Osteoblast (primary cell): ENCODE measurements at regions not wholly inside any gene's neighbourhood (a gene's known extent, or its start where the extent isn't known, plus 50 kb on each side); places are given as distances from the start of the nearest gene placed in this dataset.

ENCODE experiments used
- DNase-seq: peaks from one replicate; pipeline ENCODE4 v3.0.0; 2011; ENCODE audit warnings: low spot score, mixed read lengths; ENCODE audit not compliant: insufficient read length; ENCODE audit errors: missing footprints
- H2AFZ ChIP-seq: 2 replicates; pipeline ENCODE4 v1.6.0; 2011; ENCODE audit warnings: mild to moderate bottlenecking, low read length
- H3K27ac ChIP-seq: 2 replicates; pipeline ENCODE4 v1.5.1; 2011; ENCODE audit warnings: mild to moderate bottlenecking, low read depth, low read length, moderate library complexity
- H3K27me3 ChIP-seq: 2 replicates; pipeline ENCODE4 v1.6.0; 2012; ENCODE audit warnings: mild to moderate bottlenecking, control low read depth, inconsistent platforms, low read length, moderate library complexity; ENCODE audit not compliant: insufficient read depth
- H3K36me3 ChIP-seq: 2 replicates; pipeline ENCODE4 v1.5.1; 2011; ENCODE audit warnings: mild to moderate bottlenecking, low read length, control low read depth, moderate library complexity; ENCODE audit not compliant: insufficient read depth
- H3K4me1 ChIP-seq: 2 replicates; pipeline ENCODE4 v1.5.1; 2011; ENCODE audit warnings: mild to moderate bottlenecking, low read length, control low read depth, moderate library complexity; ENCODE audit not compliant: insufficient read depth
- H3K4me2 ChIP-seq: 2 replicates; pipeline ENCODE4 v1.6.0; 2011; ENCODE audit warnings: mild to moderate bottlenecking, low read length; ENCODE audit not compliant: insufficient read depth
- H3K4me3 ChIP-seq: fragments of 200-600 bp; sonication (generic); 3 replicates; pipeline ENCODE4 v1.5.1; 2012; ENCODE audit warnings: mild to moderate bottlenecking, low read length, inconsistent platforms; ENCODE audit not compliant: insufficient read depth
- H3K79me2 ChIP-seq: 2 replicates; pipeline ENCODE4 v1.6.0; 2012; ENCODE audit warnings: mild to moderate bottlenecking, low read length, control low read depth, inconsistent platforms; ENCODE audit not compliant: insufficient read depth
- H3K9me3 ChIP-seq: 2 replicates; pipeline ENCODE4 v1.5.1; 2011; ENCODE audit warnings: low read depth, low read length, control low read depth
- H4K20me1 ChIP-seq: 2 replicates; pipeline ENCODE4 v1.6.0; 2012; ENCODE audit warnings: mild to moderate bottlenecking, low read length, control low read depth; ENCODE audit not compliant: insufficient read depth
- CTCF ChIP-seq: IDR thresholded peaks from 2 replicates; pipeline ENCODE4 v1.5.1; 2011; ENCODE audit warnings: mild to moderate bottlenecking, low read depth, low read length, moderate library complexity; ENCODE audit errors: extremely low read depth

DNA sequence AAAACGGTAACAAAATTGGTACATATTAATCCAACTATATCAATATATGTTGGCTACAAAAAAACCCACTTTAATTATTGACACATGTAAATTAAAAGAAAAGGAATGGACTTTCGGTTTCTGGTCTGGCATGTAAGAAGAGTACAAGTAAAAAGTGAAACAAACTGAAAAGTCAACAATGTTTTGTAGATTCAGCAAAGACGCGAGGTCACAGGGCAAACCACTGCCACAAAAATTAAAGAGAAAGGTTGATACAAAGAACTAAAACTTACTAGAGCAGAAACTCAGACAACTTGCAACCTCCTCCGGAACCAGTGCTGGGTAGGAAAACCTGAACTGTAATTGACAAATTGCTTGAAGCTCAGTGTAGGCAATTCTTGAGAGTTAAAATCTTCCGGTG is 110.6 kb upstream of the ARPP21 start:
- no peak overlapping the region for H3K4me2 ChIP-seq
- H3K27ac ChIP-seq = no peak overlapping the region
- H3K4me1 ChIP-seq = no peaks in the 10 kb centered on the region
- H2AFZ ChIP-seq = no peak overlapping the region
- H3K4me3 ChIP-seq = no peak overlapping the region
- H3K27me3 ChIP-seq = no peaks in the 10 kb centered on the region
- no peaks in the 10 kb centered on the region for H3K9me3 ChIP-seq
- H4K20me1 ChIP-seq = no peaks in the 10 kb centered on the region
- H3K36me3 ChIP-seq = no peaks in the 10 kb centered on the region
- H3K79me2 ChIP-seq = no peaks in the 10 kb centered on the region
- DNase-seq = no peak
- no peak for TF ChIP-seq CTCF

- no peaks in the 10 kb centered on the region for H3K27me3 ChIP-seq
- no peak overlapping the region for H3K4me3 ChIP-seq
- no peak for DNase-seq
- no peak overlapping the region for H3K27ac ChIP-seq
- no peak overlapping the region for H2AFZ ChIP-seq
- H3K9me3 ChIP-seq = no peaks in the 10 kb centered on the region
- H3K4me2 ChIP-seq = no peak overlapping the region
- no peak for TF ChIP-seq CTCF
- H3K36me3 ChIP-seq = no peaks in the 10 kb centered on the region
- H4K20me1 ChIP-seq = no peaks in the 10 kb centered on the region
- no peaks in the 10 kb centered on the region for H3K4me1 ChIP-seq
- H3K79me2 ChIP-seq = no peaks in the 10 kb centered on the region
These were observed 110.0 kb upstream of the ARPP21 start for GRCh38 chr3:35529337-35529736.

DNA sequence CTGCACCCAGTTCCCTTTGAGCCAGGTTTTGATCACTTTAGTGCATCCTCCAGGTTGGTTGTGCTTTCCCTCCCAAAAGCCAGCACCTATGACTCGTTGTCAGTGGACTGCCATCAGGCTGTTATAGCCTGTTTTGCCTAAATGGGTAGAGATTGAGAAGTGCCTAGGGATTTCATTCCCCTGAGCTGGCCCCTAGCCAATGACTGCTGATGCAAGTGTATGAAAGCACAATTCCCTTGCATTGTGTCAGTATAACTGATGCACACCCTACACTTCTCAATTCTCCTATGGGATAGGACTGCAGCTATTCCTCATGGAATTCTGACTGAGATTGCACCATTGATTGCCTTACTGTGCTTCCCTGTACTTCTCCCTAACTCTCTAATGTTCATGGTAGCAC is 102.1 kb upstream of the ARPP21 start:
- Histone ChIP-seq H3K79me2 (no peaks in the 10 kb centered on the region), H3K9me3 (no peaks in the 10 kb centered on the region), H4K20me1 (no peaks in the 10 kb centered on the region), H3K36me3 (no peaks in the 10 kb centered on the region), H2AFZ (no peak overlapping the region), H3K27me3 (no peaks in the 10 kb centered on the region), H3K27ac (no peak overlapping the region), H3K4me2 (no peak overlapping the region), H3K4me3 (no peak overlapping the region), H3K4me1 (no peaks in the 10 kb centered on the region)
- peak; percentile 13 for DNase-seq
- no peak for TF ChIP-seq CTCF

GRCh38 chr3:35544976-35545375 is 94.3 kb upstream of the ARPP21 start:
- H3K9me3 ChIP-seq = peaks cover 2% of the 10 kb centered on the region
- no peak overlapping the region for H3K27ac ChIP-seq
- H3K4me1 ChIP-seq = no peaks in the 10 kb centered on the region
- no peaks in the 10 kb centered on the region for H3K36me3 ChIP-seq
- no peak overlapping the region for H2AFZ ChIP-seq
- H3K79me2 ChIP-seq = no peaks in the 10 kb centered on the region
- no peak overlapping the region for H3K4me2 ChIP-seq
- H4K20me1 ChIP-seq = no peaks in the 10 kb centered on the region
- H3K27me3 ChIP-seq = no peaks in the 10 kb centered on the region
- no peak for TF ChIP-seq CTCF
- H3K4me3 ChIP-seq = no peak overlapping the region
- no peak for DNase-seq
